Lung (tissue), 11 donors: ENCODE measurements at regions not wholly inside any gene's neighbourhood (a gene's known extent, or its start where the extent isn't known, plus 50 kb on each side); places are given as distances from the start of the nearest gene placed in this dataset.
A peak's percentile ranks its signal among the peaks of the same experiment; 100 is the strongest.

Experiments
- ATAC-seq: fragments of 200-7000 bp; cut with Tn5 transposase; one replicate; pipeline ENCODE4 v1.9.1; 2020; ENCODE audit warnings: moderate number of reproducible peaks; ENCODE audit not compliant: insufficient read depth, low FRiP score
- DNase-seq, 3 donors: peaks; one replicate each; pipeline ENCODE4 v3.0.0-alpha.2; 2013 to 2017
- H3K27ac ChIP-seq, 2 donors: one replicate each; pipeline ENCODE4 v1.5.1; 2013; ENCODE audit warnings: mild to moderate bottlenecking in 2 of 2, moderate library complexity in 2 of 2, control low read depth in 1 of 2, inconsistent platforms in 1 of 2, low read depth in 1 of 2, low read length in 1 of 2
- H3K27me3 ChIP-seq, 3 donors: one replicate each; pipeline ENCODE4 v1.5.1; 2013; ENCODE audit warnings: low read length in 2 of 3; ENCODE audit not compliant: control insufficient read depth in 3 of 3, insufficient read depth in 3 of 3
- H3K36me3 ChIP-seq, 4 donors: one replicate each; pipeline ENCODE4 v1.5.1; 2013; ENCODE audit warnings: low read length in 4 of 4, mild to moderate bottlenecking in 1 of 4, moderate library complexity in 1 of 4; ENCODE audit not compliant: control insufficient read depth in 4 of 4, insufficient read depth in 4 of 4
- H3K4me1 ChIP-seq, 5 donors: one replicate each; pipeline ENCODE4 v1.5.1; 2013; ENCODE audit warnings: low read length in 5 of 5, mild to moderate bottlenecking in 2 of 5, moderate library complexity in 1 of 5; ENCODE audit not compliant: control insufficient read depth in 5 of 5, insufficient read depth in 5 of 5
- H3K4me3 ChIP-seq: one replicate; pipeline ENCODE4 v1.5.1; 2013; ENCODE audit warnings: mild to moderate bottlenecking, control low read depth, moderate library complexity
- H3K9ac ChIP-seq, 2 donors: one replicate each; pipeline ENCODE4 v1.5.1; 2013; ENCODE audit warnings: low read length in 2 of 2, control low read depth in 1 of 2; ENCODE audit not compliant: insufficient read depth in 1 of 2
- H3K9me3 ChIP-seq, 4 donors: one replicate each; pipeline ENCODE4 v1.5.1; 2013; ENCODE audit warnings: low read length in 3 of 4, mild to moderate bottlenecking in 1 of 4, moderate library complexity in 1 of 4; ENCODE audit not compliant: control insufficient read depth in 4 of 4, insufficient read depth in 3 of 4
- WGBS, 2 donors: extraction: QIAGEN DNeasy Blood & Tissue Kit; methylation state at CpG; one replicate each; pipeline ENCODE4 v1.1.7; 2013; 5-methylcytosine and 5-hydroxymethylcytosine counted together
- TF ChIP-seq, protein P1 (sequence below): IDR thresholded peaks from 2 replicates; pipeline ENCODE4 v1.5.1; 2012; ENCODE audit warnings: mild to moderate bottlenecking; ENCODE audit errors: control extremely low read depth, extremely low read depth
- donor health status: control.
- donor health status: control.
- donor health status: Bipolar disorder and iron deficiency.
- donor health status: healthy.
- donor health status: DM: yes; HTN: yes; CAD: no.

DNA sequence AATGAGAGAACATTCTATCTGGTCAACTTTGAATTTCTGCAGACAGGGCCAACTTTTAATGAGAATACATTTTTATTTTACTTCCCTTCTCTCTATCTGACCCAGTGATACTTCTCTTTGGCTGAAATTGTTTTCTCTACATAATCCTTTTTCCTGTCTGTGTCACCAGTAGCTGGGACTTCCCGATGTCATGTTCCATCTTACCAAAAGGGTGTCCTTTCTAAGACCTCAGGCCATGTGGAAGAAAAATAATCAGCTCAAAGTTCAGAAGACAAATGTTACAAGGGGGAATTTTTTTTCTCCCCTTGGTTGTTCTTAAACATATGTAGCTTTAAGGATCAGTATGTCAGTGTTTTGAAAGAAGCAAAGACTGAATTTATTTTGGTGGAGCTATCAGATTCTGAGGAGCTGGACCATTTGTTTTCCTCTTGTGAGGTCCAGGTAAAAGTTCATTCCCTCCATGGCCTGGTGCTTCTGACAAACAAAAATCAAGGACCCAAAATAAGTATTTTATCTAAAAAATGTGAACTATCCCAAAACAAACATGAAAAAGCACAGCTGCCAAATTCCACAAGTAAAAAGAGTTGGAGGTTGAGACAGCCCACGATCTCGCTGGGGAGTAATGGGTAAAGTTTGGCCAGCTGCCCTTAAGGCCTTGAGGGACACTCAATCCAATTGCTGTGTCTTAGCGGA is 859.4 kb upstream of the NR2F2 start:
- H3K27ac ChIP-seq: no peak overlapping the region
- no peaks in the 10 kb centered on the region for H3K36me3 ChIP-seq
- no peak for ATAC-seq
- DNase-seq: peak; percentile 37 to 59 (median 57)
- no peak overlapping the region for H3K4me3 ChIP-seq
- no peaks in the 10 kb centered on the region for H3K27me3 ChIP-seq
- peaks cover 0 to 29% (median 2%) of the 10 kb centered on the region in 5 donors for H3K4me1 ChIP-seq
- no peaks in the 10 kb centered on the region for H3K9me3 ChIP-seq
- no peak overlapping the region for H3K9ac ChIP-seq
- TF ChIP-seq, protein P1, sequence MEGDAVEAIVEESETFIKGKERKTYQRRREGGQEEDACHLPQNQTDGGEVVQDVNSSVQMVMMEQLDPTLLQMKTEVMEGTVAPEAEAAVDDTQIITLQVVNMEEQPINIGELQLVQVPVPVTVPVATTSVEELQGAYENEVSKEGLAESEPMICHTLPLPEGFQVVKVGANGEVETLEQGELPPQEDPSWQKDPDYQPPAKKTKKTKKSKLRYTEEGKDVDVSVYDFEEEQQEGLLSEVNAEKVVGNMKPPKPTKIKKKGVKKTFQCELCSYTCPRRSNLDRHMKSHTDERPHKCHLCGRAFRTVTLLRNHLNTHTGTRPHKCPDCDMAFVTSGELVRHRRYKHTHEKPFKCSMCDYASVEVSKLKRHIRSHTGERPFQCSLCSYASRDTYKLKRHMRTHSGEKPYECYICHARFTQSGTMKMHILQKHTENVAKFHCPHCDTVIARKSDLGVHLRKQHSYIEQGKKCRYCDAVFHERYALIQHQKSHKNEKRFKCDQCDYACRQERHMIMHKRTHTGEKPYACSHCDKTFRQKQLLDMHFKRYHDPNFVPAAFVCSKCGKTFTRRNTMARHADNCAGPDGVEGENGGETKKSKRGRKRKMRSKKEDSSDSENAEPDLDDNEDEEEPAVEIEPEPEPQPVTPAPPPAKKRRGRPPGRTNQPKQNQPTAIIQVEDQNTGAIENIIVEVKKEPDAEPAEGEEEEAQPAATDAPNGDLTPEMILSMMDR: no peak
- 53 to 66% methylated on average over 4 of the region's 4 CpGs for WGBS, 2 donors

DNA sequence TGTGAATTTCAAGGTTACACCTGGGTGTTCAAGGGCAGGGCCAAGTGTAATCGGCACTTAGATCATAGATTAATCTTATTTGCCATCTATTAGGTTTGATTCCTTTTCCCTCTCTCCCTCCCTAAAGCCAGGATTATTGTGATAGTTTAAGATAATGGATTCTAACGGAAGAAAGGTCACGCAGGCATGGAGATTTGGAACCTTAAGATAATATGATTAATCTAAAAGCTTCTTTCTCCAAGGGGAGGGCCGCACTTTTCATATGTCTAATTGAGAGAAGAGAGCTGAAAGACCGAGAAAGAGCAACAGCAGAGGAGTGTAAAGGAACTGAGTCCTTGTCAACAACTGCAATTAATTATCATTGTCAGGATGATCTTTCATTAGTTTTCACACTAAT is 858.8 kb upstream of the NR2F2 start:
- H3K27me3 ChIP-seq: no peaks in the 10 kb centered on the region
- ATAC-seq: no peak
- no peak overlapping the region for H3K27ac ChIP-seq
- H3K36me3 ChIP-seq: no peaks in the 10 kb centered on the region
- TF ChIP-seq, protein P1: no peak
- no peaks in the 10 kb centered on the region for H3K9me3 ChIP-seq
- no peak for DNase-seq
- no peak overlapping the region for H3K4me3 ChIP-seq
- WGBS, 2 donors: 79 to 82% methylated on average over 5 of the region's 5 CpGs
- H3K9ac ChIP-seq: no peak overlapping the region
- H3K4me1 ChIP-seq: peaks cover 0 to 29% (median 2%) of the 10 kb centered on the region in 5 donors

DNA sequence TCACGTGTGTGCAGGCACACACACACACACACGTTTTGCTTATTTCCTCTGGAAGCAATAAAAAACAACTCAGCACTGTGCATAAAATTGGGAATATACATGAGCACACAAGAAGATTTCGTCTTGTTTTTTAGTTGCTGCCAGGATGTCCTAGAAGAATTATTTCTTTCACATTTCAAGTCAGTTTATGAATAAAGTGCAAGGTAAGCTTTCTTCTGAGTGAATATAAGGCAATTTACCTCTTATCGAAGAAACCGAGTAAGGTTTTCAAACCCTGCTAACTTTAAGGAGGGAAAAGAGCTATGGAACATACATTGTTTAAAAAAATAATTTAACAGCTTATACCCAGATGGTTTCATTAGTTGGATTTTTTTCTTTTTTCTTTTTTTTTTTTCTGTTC is 855.4 kb upstream of the NR2F2 start:
- TF ChIP-seq, protein P1: no peak
- H3K9ac ChIP-seq: no peak overlapping the region

DNA sequence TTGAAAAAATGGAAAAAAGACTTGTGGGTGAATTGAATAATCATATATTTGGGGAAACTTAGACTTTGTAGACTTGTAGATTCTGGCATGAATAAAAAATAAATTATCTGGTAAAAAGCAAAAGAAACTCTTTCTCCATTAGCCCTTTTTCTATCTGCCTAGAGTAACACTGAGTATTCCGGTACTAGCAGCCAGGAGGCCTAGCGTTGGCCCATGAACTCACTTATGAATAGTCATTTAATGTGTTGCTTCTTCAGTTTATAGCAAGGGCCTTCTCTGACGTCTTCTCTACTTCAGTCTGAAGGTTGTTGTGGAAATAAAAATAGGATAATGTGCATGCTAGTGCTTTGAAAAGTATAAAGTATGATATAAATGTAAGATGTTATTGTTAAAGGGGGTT is 851.2 kb upstream of the NR2F2 start:
- H3K4me3 ChIP-seq: no peak overlapping the region
- H3K36me3 ChIP-seq: no peaks in the 10 kb centered on the region
- WGBS, 2 donors: 88% methylated on average over 3 of the region's 3 CpGs
- H3K27me3 ChIP-seq: no peaks in the 10 kb centered on the region
- no peaks in the 10 kb centered on the region for H3K4me1 ChIP-seq
- ATAC-seq (no peak), DNase-seq (no peak)
- TF ChIP-seq, protein P1: no peak
- H3K9ac ChIP-seq: no peak overlapping the region
- no peak overlapping the region for H3K27ac ChIP-seq
- peaks cover 0 to under 1% (median 0%) of the 10 kb centered on the region in 4 donors for H3K9me3 ChIP-seq

More for the DNA sequence above, 855.4 kb upstream of the NR2F2 start:
- no peak for ATAC-seq
- Histone ChIP-seq H3K9me3 (no peaks in the 10 kb centered on the region), H3K36me3 (no peaks in the 10 kb centered on the region), H3K27me3 (no peaks in the 10 kb centered on the region), H3K4me3 (no peak overlapping the region), H3K27ac (no peak overlapping the region), H3K4me1 (peaks cover 0 to 20% (median 0%) of the 10 kb centered on the region in 5 donors)
- 85% methylated on average over 5 of the region's 5 CpGs for WGBS, 2 donors
- DNase-seq: no peak
